Heart left ventricle (tissue), 13 donors: ENCODE measurements at regions not wholly inside any gene's neighbourhood (a gene's known extent, or its start where the extent isn't known, plus 50 kb on each side); places are given as distances from the start of the nearest gene placed in this dataset.

Experiments used
- CTCF ChIP-seq, 12 donors: fragments of 200-600 bp; sonication (generic) in 4 of 12; IDR thresholded peaks; one replicate each; pipeline versions ENCODE4 v1.5.0 to v1.8.0; 2018 to 2022; ENCODE audit warnings: antibody characterized with exemption in 12 of 12, mild to moderate bottlenecking in 5 of 12
- POLR2A ChIP-seq, 2 donors: fragments of 450-650 bp; IDR thresholded peaks; one replicate each; pipeline ENCODE4 v1.6.1; 2017; ENCODE audit warnings: antibody characterized with exemption in 2 of 2, mild to moderate bottlenecking in 2 of 2, moderate library complexity in 2 of 2
- donor health status: ischemic (EF 13 %, LVEDD 7.1; RV severe dilation, severe dysfunction).
- donor health status: DM: no; HTN: yes; CAD: no.
- donor health status: DM: no; HTN: no; CAD: no.
- donor health status: ischemic (EF 25% LVEDD 6.9; RV normal size, moderate dysfunction).
- donor health status: ischemic (EF 25% LVEDD 5.7; RV mildly dilated, moderate dysfunction).
- donor health status: ischemic (EF 35%, LVEDD 5.7; RV mildly dilated, moderate dysfunction).
- donor health status: nonischemic (EF 11% LVEDD 7.7; RV severe dilation, severe dysfunction).
- donor health status: DM: yes; HTN: yes; CAD: no.
- donor health status: PGD.
- donor health status: ischemic (EF 29% LVEDD 5.4; RV normal size, mild dysfunction).
- donor health status: nonischemic (EF 23%, LVEDD 6.1; RV moderate dilation, normal function).

GRCh38 chr4:129352480-129352879 is 256.5 kb downstream of the C4orf33 start:
- TF ChIP-seq CTCF (IDR thresholded peaks at IDR 0.05) = no peak
- no peak for TF ChIP-seq POLR2A (IDR thresholded peaks at IDR 0.05)
